ENCODE measurements at regions not wholly inside any gene's neighbourhood (a gene's known extent, or its start where the extent isn't known, plus 50 kb on each side); places are given as distances from the start of the nearest gene placed in this dataset.

DNA sequence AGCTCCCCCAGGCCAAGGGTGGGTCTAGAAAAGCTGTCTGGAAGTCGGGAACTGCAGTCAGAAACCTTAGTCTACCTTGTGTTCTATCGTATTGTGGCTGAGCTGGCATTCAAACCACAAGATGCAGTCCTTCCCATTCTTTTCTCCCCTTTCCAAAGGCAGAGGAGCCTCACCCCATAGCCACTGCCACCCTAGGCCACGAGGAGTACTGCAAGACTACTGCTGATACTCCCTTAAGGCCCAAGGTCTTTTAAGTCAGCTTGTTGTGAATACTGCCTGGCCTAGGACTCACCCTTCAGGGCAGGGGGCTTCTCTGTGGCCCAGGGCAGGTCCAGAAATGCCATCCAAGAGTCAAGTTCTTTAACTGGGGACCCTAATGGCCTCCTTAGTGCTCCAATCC lies 214.5 kb upstream of the CNTNAP2 start:
- ATAC-seq, result no peak
- CTCF ChIA-PET, result no interaction called here
- BruUV-seq (replicated peaks), result no TSS peak
- H3K9me3 ChIP-seq (ENCODE audit: control insufficient read depth in 1 of 2, insufficient read depth in 1 of 2, low read depth in 1 of 2, low read length in 2 of 2), result peaks cover 7 to 9% of the 10 kb centered on the region in 2 experiments; a peak in 2 of 4 replicates
- no peaks in the 10 kb centered on the region for H3K79me2 ChIP-seq (ENCODE audit: insufficient read depth, low read length)
- H3K36me3 ChIP-seq (ENCODE audit: control insufficient read depth in 1 of 2, insufficient read depth in 2 of 2, low read length in 2 of 2), result no peaks in the 10 kb centered on the region
- H3K4me3 ChIP-seq (replicated peaks in 1 of 2; ENCODE audit: low read depth in 1 of 2, low read length in 2 of 2), result no peak overlapping the region
- H4K20me1 ChIP-seq (ENCODE audit: insufficient read depth), result no peaks in the 10 kb centered on the region
- H3K9me2 ChIP-seq (ENCODE audit: insufficient read depth), result no peaks in the 10 kb centered on the region
- H3K9ac ChIP-seq (ENCODE audit: low read length), result no peak overlapping the region
- RAD21 ChIA-PET (ENCODE audit: low non-redundant PET in 1 of 2, low total read pairs in 2 of 2, uncharacterized antibody in 2 of 2, unreplicated experiment in 2 of 2), result no interaction called here
- POLR2A ChIA-PET, result no interaction called here
- TF ChIP-seq TCF7L2 (IDR thresholded peaks at IDR 0.05; ENCODE audit: borderline replicate concordance, extremely low read depth, insufficient read depth, insufficient read length) (no peak), YY1 (IDR thresholded peaks at IDR 0.05; ENCODE audit: extremely low read depth, insufficient replicate concordance, low read depth, low read length) (no peak), SIN3A (IDR thresholded peaks at IDR 0.05; ENCODE audit: low read depth) (no peak), RAD21 (IDR thresholded peaks at IDR 0.05; ENCODE audit: low read depth) (no peak), FOSL1 (IDR thresholded peaks at IDR 0.05; ENCODE audit: low read depth) (no peak)
- H3K4me1 ChIP-seq (ENCODE audit: control insufficient read depth in 1 of 2, insufficient read depth in 2 of 2, low read length in 2 of 2), result no peaks in the 10 kb centered on the region
- H3K4me2 ChIP-seq (ENCODE audit: low read length), result no peak overlapping the region
- intact Hi-C loops (cut with micrococcal nuclease), result no loop called here
- H3K27me3 ChIP-seq (ENCODE audit: insufficient read depth, low read length), result no peaks in the 10 kb centered on the region
- H2AFZ ChIP-seq (ENCODE audit: low read depth, low read length, poor library complexity, severe bottlenecking), result no peak overlapping the region
- H3K27ac ChIP-seq (ENCODE audit: low read depth, low read length), result no peak overlapping the region
- no peak for DNase-seq (ENCODE audit: low read depth, low spot score)

DNA sequence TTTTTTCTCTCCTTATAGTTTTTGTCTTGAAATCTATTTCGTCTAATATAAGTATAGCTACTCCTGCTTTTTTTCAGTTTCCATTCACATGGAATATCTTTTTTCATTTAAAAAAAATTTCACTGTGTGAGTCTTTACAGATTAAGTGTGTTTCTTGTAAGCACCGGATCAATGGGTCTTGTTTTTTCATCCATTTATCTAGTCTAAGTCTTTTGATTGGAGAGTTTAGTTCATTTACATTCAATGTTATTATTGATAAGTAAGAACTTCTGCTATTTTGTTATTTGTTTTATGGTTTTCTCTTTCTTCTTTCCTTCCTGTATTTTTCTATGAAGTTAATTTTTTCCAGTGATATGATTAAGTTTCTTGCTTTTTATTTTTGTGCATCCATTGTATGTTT lies 216.7 kb upstream of the CNTNAP2 start:
- Histone ChIP-seq H2AFZ (ENCODE audit: low read depth, low read length, poor library complexity, severe bottlenecking) (no peak overlapping the region), H3K9me2 (ENCODE audit: insufficient read depth) (no peaks in the 10 kb centered on the region), H3K4me3 (replicated peaks in 1 of 2; ENCODE audit: low read depth in 1 of 2, low read length in 2 of 2) (no peak overlapping the region), H3K9me3 (ENCODE audit: control insufficient read depth in 1 of 2, insufficient read depth in 1 of 2, low read depth in 1 of 2, low read length in 2 of 2) (peaks cover 10 to 13% of the 10 kb centered on the region in 2 experiments; a peak in 2 of 4 replicates), H3K27ac (ENCODE audit: low read depth, low read length) (no peak overlapping the region), H3K4me1 (ENCODE audit: control insufficient read depth in 1 of 2, insufficient read depth in 2 of 2, low read length in 2 of 2) (no peaks in the 10 kb centered on the region), H3K9ac (ENCODE audit: low read length) (no peak overlapping the region), H4K20me1 (ENCODE audit: insufficient read depth) (no peaks in the 10 kb centered on the region), H3K4me2 (ENCODE audit: low read length) (no peak overlapping the region), H3K79me2 (ENCODE audit: insufficient read depth, low read length) (no peaks in the 10 kb centered on the region), H3K27me3 (ENCODE audit: insufficient read depth, low read length) (no peaks in the 10 kb centered on the region), H3K36me3 (ENCODE audit: control insufficient read depth in 1 of 2, insufficient read depth in 2 of 2, low read length in 2 of 2) (no peaks in the 10 kb centered on the region)
- TF ChIP-seq, protein P1, sequence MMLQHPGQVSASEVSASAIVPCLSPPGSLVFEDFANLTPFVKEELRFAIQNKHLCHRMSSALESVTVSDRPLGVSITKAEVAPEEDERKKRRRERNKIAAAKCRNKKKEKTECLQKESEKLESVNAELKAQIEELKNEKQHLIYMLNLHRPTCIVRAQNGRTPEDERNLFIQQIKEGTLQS (IDR thresholded peaks at IDR 0.05), result no peak
- POLR2A ChIA-PET, result no interaction called here
- RAD21 ChIA-PET (ENCODE audit: low non-redundant PET in 1 of 2, low total read pairs in 2 of 2, uncharacterized antibody in 2 of 2, unreplicated experiment in 2 of 2), result no interaction called here
- BruUV-seq (replicated peaks), result no TSS peak
- intact Hi-C loops (cut with micrococcal nuclease), result no loop called here
- CTCF ChIA-PET, result no interaction called here
- ATAC-seq, result no peak
- no peak for DNase-seq (ENCODE audit: low read depth, low spot score)

Measured in HCT116 (cell line).